DND-41 (cell line): ENCODE measurements at regions not wholly inside any gene's neighbourhood (a gene's known extent, or its start where the extent isn't known, plus 50 kb on each side); places are given as distances from the start of the nearest gene placed in this dataset.

Experiments
- ATAC-seq: fragments of 200-7000 bp; cut with Tn5 transposase; 3 replicates; pipeline ENCODE4 v1.9.1; 2021; ENCODE audit warnings: low read depth; ENCODE audit not compliant: insufficient read depth
- DNase-seq: peaks from one replicate; pipeline ENCODE4 v3.0.0-alpha.2; 2020
- H2AFZ ChIP-seq: 2 replicates; pipeline ENCODE4 v1.6.0; 2012; ENCODE audit warnings: low read depth, low read length
- H3K27ac ChIP-seq: 2 replicates; pipeline ENCODE4 v1.5.1; 2012; ENCODE audit warnings: low read length, inconsistent platforms
- H3K27me3 ChIP-seq: fragments of 200-600 bp; sonication (generic); 2 replicates; pipeline ENCODE4 v1.6.0; 2012; ENCODE audit warnings: low read length, mild to moderate bottlenecking, inconsistent platforms; ENCODE audit not compliant: insufficient read depth, poor library complexity
- H3K36me3 ChIP-seq: 2 replicates; pipeline ENCODE4 v1.5.1; 2012; ENCODE audit warnings: low read length, inconsistent platforms; ENCODE audit not compliant: insufficient read depth
- H3K4me1 ChIP-seq: 2 replicates; pipeline ENCODE4 v1.5.1; 2012; ENCODE audit warnings: mild to moderate bottlenecking, low read length; ENCODE audit not compliant: insufficient read depth
- H3K4me2 ChIP-seq: 2 replicates; pipeline ENCODE4 v1.6.0; 2012; ENCODE audit warnings: mild to moderate bottlenecking, moderate library complexity, low read length, inconsistent platforms; ENCODE audit not compliant: insufficient read depth
- H3K4me3 ChIP-seq, 2 experiments: fragments of 200-600 bp in 1 of 2; shearing (Covaris generic) in 1 of 2; 2 replicates each; pipeline ENCODE4 v1.5.1; 2012 to 2016; ENCODE audit warnings: inconsistent platforms in 2 of 2, low read length in 2 of 2, mild to moderate bottlenecking in 2 of 2, low read depth in 1 of 2, moderate library complexity in 1 of 2
- H3K79me2 ChIP-seq: 2 replicates; pipeline ENCODE4 v1.6.0; 2012; ENCODE audit warnings: low read length, inconsistent platforms; ENCODE audit not compliant: insufficient read depth
- H3K9ac ChIP-seq: 2 replicates; pipeline ENCODE4 v1.6.0; 2012; ENCODE audit warnings: low read depth, mild to moderate bottlenecking, inconsistent platforms, low read length, moderate library complexity
- H3K9me3 ChIP-seq: 2 replicates; pipeline ENCODE4 v1.5.1; 2012; ENCODE audit warnings: low read length, moderate library complexity, mild to moderate bottlenecking, inconsistent platforms; ENCODE audit not compliant: insufficient read depth, severe bottlenecking
- H4K20me1 ChIP-seq: 2 replicates; pipeline ENCODE4 v1.6.0; 2012; ENCODE audit warnings: low read length; ENCODE audit not compliant: insufficient read depth
- EZH2 ChIP-seq: IDR thresholded peaks from 3 replicates; pipeline ENCODE4 v1.6.1; 2012; ENCODE audit warnings: borderline replicate concordance, low read depth, mild to moderate bottlenecking, moderate library complexity, low read length, inconsistent platforms; ENCODE audit not compliant: severe bottlenecking
- TF ChIP-seq, protein P1 (sequence below): IDR thresholded peaks from 2 replicates; pipeline ENCODE4 v1.5.1; 2012; ENCODE audit warnings: borderline replicate concordance, low read length, moderate library complexity, mild to moderate bottlenecking; ENCODE audit not compliant: poor library complexity, severe bottlenecking; ENCODE audit errors: extremely low read depth

DNA sequence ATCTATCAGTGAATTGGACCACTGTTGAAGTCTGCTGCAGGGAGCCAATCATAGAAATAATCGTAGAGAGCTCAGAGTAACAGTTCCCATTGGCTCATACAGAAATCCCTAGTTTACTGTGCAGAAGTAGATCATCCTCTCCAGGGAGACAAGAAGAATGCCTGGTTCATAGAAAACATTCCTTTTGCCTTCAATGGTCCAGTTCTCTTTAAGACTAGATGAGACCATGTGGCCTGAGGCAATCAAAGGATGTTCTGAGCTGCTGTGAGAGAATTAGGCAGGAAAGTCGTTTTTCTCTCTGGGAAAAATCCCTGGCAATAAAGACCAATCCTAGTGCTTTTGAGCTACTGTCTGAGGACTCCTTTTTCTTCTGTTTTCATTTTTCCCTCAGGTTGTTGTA lies 208.4 kb downstream of the CENPW start:
- H3K27ac ChIP-seq: no peak overlapping the region
- no peak overlapping the region for H3K4me2 ChIP-seq
- no peak overlapping the region for H2AFZ ChIP-seq
- no peak for TF ChIP-seq EZH2
- TF ChIP-seq, protein P1, sequence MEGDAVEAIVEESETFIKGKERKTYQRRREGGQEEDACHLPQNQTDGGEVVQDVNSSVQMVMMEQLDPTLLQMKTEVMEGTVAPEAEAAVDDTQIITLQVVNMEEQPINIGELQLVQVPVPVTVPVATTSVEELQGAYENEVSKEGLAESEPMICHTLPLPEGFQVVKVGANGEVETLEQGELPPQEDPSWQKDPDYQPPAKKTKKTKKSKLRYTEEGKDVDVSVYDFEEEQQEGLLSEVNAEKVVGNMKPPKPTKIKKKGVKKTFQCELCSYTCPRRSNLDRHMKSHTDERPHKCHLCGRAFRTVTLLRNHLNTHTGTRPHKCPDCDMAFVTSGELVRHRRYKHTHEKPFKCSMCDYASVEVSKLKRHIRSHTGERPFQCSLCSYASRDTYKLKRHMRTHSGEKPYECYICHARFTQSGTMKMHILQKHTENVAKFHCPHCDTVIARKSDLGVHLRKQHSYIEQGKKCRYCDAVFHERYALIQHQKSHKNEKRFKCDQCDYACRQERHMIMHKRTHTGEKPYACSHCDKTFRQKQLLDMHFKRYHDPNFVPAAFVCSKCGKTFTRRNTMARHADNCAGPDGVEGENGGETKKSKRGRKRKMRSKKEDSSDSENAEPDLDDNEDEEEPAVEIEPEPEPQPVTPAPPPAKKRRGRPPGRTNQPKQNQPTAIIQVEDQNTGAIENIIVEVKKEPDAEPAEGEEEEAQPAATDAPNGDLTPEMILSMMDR: no peak
- no peaks in the 10 kb centered on the region for H4K20me1 ChIP-seq
- DNase-seq (no peak), ATAC-seq (no peak)
- no peaks in the 10 kb centered on the region for H3K27me3 ChIP-seq
- H3K4me1 ChIP-seq: no peaks in the 10 kb centered on the region
- no peaks in the 10 kb centered on the region for H3K9me3 ChIP-seq
- no peak overlapping the region for H3K4me3 ChIP-seq
- no peaks in the 10 kb centered on the region for H3K79me2 ChIP-seq
- no peaks in the 10 kb centered on the region for H3K36me3 ChIP-seq
- no peak overlapping the region for H3K9ac ChIP-seq

DNA sequence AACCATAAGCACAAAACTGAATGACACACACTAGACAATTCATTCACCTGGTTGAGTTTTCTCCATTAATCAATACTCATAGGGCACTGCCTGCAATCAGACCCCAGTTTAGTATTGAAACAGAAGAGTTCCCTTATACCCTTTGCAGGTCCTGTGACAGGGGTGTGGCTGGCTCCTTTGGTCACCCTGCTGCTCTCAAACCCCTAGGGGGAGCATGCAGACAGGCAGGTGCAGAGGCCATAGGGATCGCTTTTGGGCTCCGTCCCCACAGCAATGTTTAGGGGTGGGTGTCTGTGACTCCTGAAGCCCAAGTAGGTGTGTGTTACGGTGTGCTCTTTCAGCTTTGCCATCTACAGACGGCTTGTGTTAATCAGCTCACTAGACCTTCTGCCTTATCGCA lies 210.4 kb downstream of the CENPW start:
- Histone ChIP-seq H3K9ac (no peak overlapping the region), H3K4me2 (no peak overlapping the region)
- no peak for ATAC-seq

DNA sequence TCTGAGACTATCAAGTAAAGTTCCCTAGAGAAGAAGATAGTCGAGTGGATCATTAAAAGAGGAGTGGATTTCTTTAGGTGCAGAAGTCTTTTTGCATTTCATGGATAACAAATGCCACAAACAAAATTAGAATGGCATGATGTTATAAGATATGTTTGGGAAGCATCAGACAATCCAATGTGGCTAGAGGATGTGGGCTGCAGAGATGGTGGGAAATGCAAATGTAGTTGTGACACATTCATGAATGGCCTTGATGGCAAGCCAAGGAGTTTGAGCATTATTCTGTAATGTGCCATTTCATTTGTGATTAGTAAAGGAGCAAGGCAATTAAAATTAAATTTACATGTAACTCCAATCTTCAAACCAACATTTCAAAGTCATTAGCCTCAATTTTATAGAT lies 211.9 kb downstream of the CENPW start:
- H3K4me3 ChIP-seq: no peak overlapping the region
- H3K4me1 ChIP-seq: no peaks in the 10 kb centered on the region
- H4K20me1 ChIP-seq: no peaks in the 10 kb centered on the region
- H2AFZ ChIP-seq: no peak overlapping the region
- TF ChIP-seq, protein P1: no peak
- no peak for TF ChIP-seq EZH2
- H3K9me3 ChIP-seq: no peaks in the 10 kb centered on the region
- ATAC-seq: no peak
- no peak overlapping the region for H3K27ac ChIP-seq
- no peaks in the 10 kb centered on the region for H3K79me2 ChIP-seq
- no peak overlapping the region for H3K4me2 ChIP-seq
- H3K36me3 ChIP-seq: no peaks in the 10 kb centered on the region
- no peaks in the 10 kb centered on the region for H3K27me3 ChIP-seq
- DNase-seq: no peak
- no peak overlapping the region for H3K9ac ChIP-seq

More for the DNA sequence above, 210.4 kb downstream of the CENPW start:
- Histone ChIP-seq H3K9me3 (no peaks in the 10 kb centered on the region), H3K27ac (no peak overlapping the region), H3K4me1 (no peaks in the 10 kb centered on the region), H3K36me3 (no peaks in the 10 kb centered on the region), H3K27me3 (no peaks in the 10 kb centered on the region), H2AFZ (no peak overlapping the region), H3K4me3 (no peak overlapping the region), H4K20me1 (no peaks in the 10 kb centered on the region), H3K79me2 (no peaks in the 10 kb centered on the region)
- DNase-seq: no peak
- TF ChIP-seq EZH2: no peak
- TF ChIP-seq, protein P1: no peak

GRCh38 chr6:126553854-126554253 lies 213.9 kb downstream of the CENPW start:
- Histone ChIP-seq H3K4me1 (no peaks in the 10 kb centered on the region), H3K9me3 (no peaks in the 10 kb centered on the region), H2AFZ (no peak overlapping the region), H3K79me2 (no peaks in the 10 kb centered on the region), H3K36me3 (no peaks in the 10 kb centered on the region), H3K4me3 (no peak overlapping the region), H3K27ac (no peak overlapping the region), H3K4me2 (no peak overlapping the region), H4K20me1 (no peaks in the 10 kb centered on the region), H3K9ac (no peak overlapping the region), H3K27me3 (no peaks in the 10 kb centered on the region)
- DNase-seq (no peak), ATAC-seq (no peak)
- TF ChIP-seq, protein P1: no peak
- no peak for TF ChIP-seq EZH2
